ENCODE measurements at regions not wholly inside any gene's neighbourhood (a gene's known extent, or its start where the extent isn't known, plus 50 kb on each side); places are given as distances from the start of the nearest gene placed in this dataset.

DNA sequence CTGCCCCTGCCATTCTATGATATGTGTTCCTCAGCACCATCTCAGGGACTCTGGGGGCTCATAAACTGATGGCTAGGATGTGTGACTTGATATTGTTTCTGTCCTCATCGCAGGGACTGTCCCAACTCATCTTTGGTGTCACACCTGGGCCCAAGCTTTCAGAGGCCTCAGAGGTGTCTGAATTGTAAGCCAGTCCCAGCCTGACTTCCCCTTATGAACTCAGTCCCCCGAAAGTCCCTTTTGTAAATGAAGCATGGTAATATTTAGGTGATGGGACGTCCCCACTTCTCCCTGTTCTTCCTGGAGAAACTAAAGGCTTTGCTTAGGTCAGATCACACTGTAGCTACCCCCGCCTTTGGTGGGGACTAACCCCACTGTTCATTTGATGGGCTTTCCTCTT, 142.4 kb upstream of the TLE3 start:
- H3K4me3 ChIP-seq (ENCODE audit: insufficient read depth, low read depth, low read length), result no peak overlapping the region
- no peaks in the 10 kb centered on the region for H3K79me1 ChIP-seq (ENCODE audit: low read depth in 1 of 2, low read length in 2 of 2)
- no peak overlapping the region for H2BK15ac ChIP-seq (ENCODE audit: low read depth, low read length)
- POLR2A ChIA-PET (ENCODE audit: unreplicated experiment), result no interaction called here
- H4K91ac ChIP-seq (ENCODE audit: insufficient read depth, low read depth, low read length), result no peak overlapping the region
- no peak overlapping the region for H3K14ac ChIP-seq (replicated peaks; ENCODE audit: low read depth, low read length)
- intact Hi-C loops (cut with micrococcal nuclease) (no loop called here), dilution Hi-C loops (cut with HindIII; ENCODE audit: low sequenced_read_pairs, unreplicated experiment) (no loop called here), in situ Hi-C loops (cut with MboI; ENCODE audit: low sequenced_read_pairs) (no loop called here)
- H3K9me3 ChIP-seq (ENCODE audit: control insufficient read depth, insufficient read depth, low read length), result no peaks in the 10 kb centered on the region
- no CpG with 5 or more reads among the region's 4 CpGs for WGBS, 2 experiments (ENCODE audit: extremely low coverage in 2 of 2, insufficient read length in 1 of 2)
- no peak overlapping the region for H2BK20ac ChIP-seq (ENCODE audit: low read depth, low read length)
- H4K20me1 ChIP-seq (ENCODE audit: insufficient read depth, low read length), result no peaks in the 10 kb centered on the region
- no peak overlapping the region for H2BK5ac ChIP-seq (ENCODE audit: low read depth, low read length, poor library complexity, severe bottlenecking)
- no peak overlapping the region for H2AK5ac ChIP-seq (ENCODE audit: low read depth, low read length)
- no peak overlapping the region for H3K4ac ChIP-seq (ENCODE audit: low read depth, low read length)
- peaks cover 43% of the 10 kb centered on the region for H3K27me3 ChIP-seq (ENCODE audit: control insufficient read depth, insufficient read depth, low read length)
- H3K18ac ChIP-seq (ENCODE audit: low read depth, low read length), result no peak overlapping the region
- H2AFZ ChIP-seq (replicated peaks; ENCODE audit: low read length, poor library complexity), result no peak overlapping the region
- DNase-seq (no peak), ATAC-seq (ENCODE audit: low read depth) (no peak)
- H3K4me2 ChIP-seq (ENCODE audit: low read depth, low read length), result no peak overlapping the region
- H3K4me1 ChIP-seq (ENCODE audit: control insufficient read depth, insufficient read depth, low read length), result peaks cover 2% of the 10 kb centered on the region; the same call in 1 of the 2 replicates
- no peak overlapping the region for H2AK9ac ChIP-seq (replicated peaks; ENCODE audit: low read depth, low read length, poor library complexity)
- no peak overlapping the region for H4K8ac ChIP-seq (ENCODE audit: low read depth in 2 of 2, low read length in 2 of 2)
- TF ChIP-seq FOS (IDR thresholded peaks at IDR 0.05; ENCODE audit: low read depth, low read length) (no peak), CEBPB (IDR thresholded peaks at IDR 0.05; ENCODE audit: low read depth, low read length) (no peak), RCOR1 (IDR thresholded peaks at IDR 0.05; ENCODE audit: insufficient replicate concordance, low read length) (no peak), BHLHE40 (IDR thresholded peaks at IDR 0.05; ENCODE audit: low read depth, low read length) (no peak)
- no peaks in the 10 kb centered on the region for H3K9me1 ChIP-seq (ENCODE audit: insufficient read depth, low read length)
- no TSS peak for BruUV-seq (replicated peaks)
- H3K36me3 ChIP-seq (ENCODE audit: control insufficient read depth, insufficient read depth, low read length), result no peaks in the 10 kb centered on the region
- H4K5ac ChIP-seq (ENCODE audit: low read depth, low read length), result no peak overlapping the region
- CTCF ChIA-PET, result no interaction called here
- no peak overlapping the region for H2BK120ac ChIP-seq (ENCODE audit: low read depth, low read length)
- no peak overlapping the region for H3K27ac ChIP-seq (ENCODE audit: insufficient read depth, low read length)
- H3K9ac ChIP-seq (ENCODE audit: low read depth, low read length), result no peak overlapping the region
- H3K56ac ChIP-seq (ENCODE audit: extremely low read depth, insufficient read depth, low read length), result no peak overlapping the region
- H3K23ac ChIP-seq (ENCODE audit: low read depth, low read length), result no peak overlapping the region
